RWPE2 (cell line): ENCODE measurements at regions not wholly inside any gene's neighbourhood (a gene's known extent, or its start where the extent isn't known, plus 50 kb on each side); places are given as distances from the start of the nearest gene placed in this dataset.

Experiments
- ATAC-seq: fragments of 200-7000 bp; cut with Tn5 transposase; 3 replicates; pipeline ENCODE4 v1.9.1; 2021; ENCODE audit warnings: low read depth
- DNase-seq: peaks from one replicate; pipeline ENCODE4 v3.0.0-alpha.2; 2020; ENCODE audit warnings: low spot score
- H3K27ac ChIP-seq: fragments of 450-650 bp; 2 replicates; pipeline ENCODE4 v1.5.1; 2017; ENCODE audit warnings: mild to moderate bottlenecking; ENCODE audit not compliant: poor library complexity, severe bottlenecking
- H3K27me3 ChIP-seq: fragments of 250-450 bp; sonication (Bioruptor Pico); 2 replicates; pipeline ENCODE4 v1.5.1; 2021; ENCODE audit warnings: mild to moderate bottlenecking, moderate library complexity; ENCODE audit not compliant: insufficient read depth, poor library complexity, severe bottlenecking
- H3K36me3 ChIP-seq: fragments of 250-450 bp; sonication (Bioruptor Pico); 2 replicates; pipeline ENCODE4 v1.5.1; 2020; ENCODE audit warnings: low read depth, mild to moderate bottlenecking, moderate library complexity
- H3K4me1 ChIP-seq: fragments of 250-450 bp; sonication (Bioruptor Pico); 2 replicates; pipeline ENCODE4 v1.5.1; 2021; ENCODE audit warnings: mild to moderate bottlenecking, moderate library complexity; ENCODE audit not compliant: insufficient read depth, poor library complexity, severe bottlenecking
- H3K4me3 ChIP-seq: fragments of 250-450 bp; sonication (Bioruptor Pico); 2 replicates; pipeline ENCODE4 v1.5.1; 2021; ENCODE audit warnings: mild to moderate bottlenecking, moderate library complexity; ENCODE audit not compliant: severe bottlenecking
- H3K9me3 ChIP-seq: fragments of 250-450 bp; sonication (Bioruptor Pico); 2 replicates; pipeline ENCODE4 v1.5.1; 2021; ENCODE audit warnings: mild to moderate bottlenecking, moderate library complexity; ENCODE audit not compliant: severe bottlenecking
- CTCF ChIP-seq: fragments of 450-650 bp; IDR thresholded peaks from one replicate; pipeline ENCODE4 v1.5.1; 2017; ENCODE audit warnings: mild to moderate bottlenecking, moderate library complexity; ENCODE audit not compliant: poor library complexity, severe bottlenecking

- Histone ChIP-seq H3K36me3 (no peaks in the 10 kb centered on the region), H3K9me3 (no peaks in the 10 kb centered on the region), H3K27ac (no peak overlapping the region), H3K27me3 (no peaks in the 10 kb centered on the region), H3K4me3 (no peak overlapping the region), H3K4me1 (no peaks in the 10 kb centered on the region)
- TF ChIP-seq CTCF = no peak
- ATAC-seq (no peak), DNase-seq (no peak)
These were observed 55.5 kb upstream of the ZDBF2 start for GRCh38 chr2:206218796-206219499.

- Histone ChIP-seq H3K4me1 (no peaks in the 10 kb centered on the region), H3K4me3 (no peak overlapping the region), H3K27me3 (no peaks in the 10 kb centered on the region), H3K27ac (no peak overlapping the region), H3K9me3 (no peaks in the 10 kb centered on the region), H3K36me3 (no peaks in the 10 kb centered on the region)
- no peak for TF ChIP-seq CTCF
- DNase-seq (no peak), ATAC-seq (no peak)
These were observed 54.5 kb upstream of the ZDBF2 start for GRCh38 chr2:206219957-206220356.

GRCh38 chr2:206220997-206221396 is 53.5 kb upstream of the ZDBF2 start:
- no peaks in the 10 kb centered on the region for H3K4me1 ChIP-seq
- no peak overlapping the region for H3K4me3 ChIP-seq
- ATAC-seq (no peak), DNase-seq (no peak)
- H3K9me3 ChIP-seq = no peaks in the 10 kb centered on the region
- H3K36me3 ChIP-seq = no peaks in the 10 kb centered on the region
- H3K27ac ChIP-seq = no peak overlapping the region
- no peaks in the 10 kb centered on the region for H3K27me3 ChIP-seq
- TF ChIP-seq CTCF = no peak
